ENCODE measurements at regions not wholly inside any gene's neighbourhood (a gene's known extent, or its start where the extent isn't known, plus 50 kb on each side); places are given as distances from the start of the nearest gene placed in this dataset.

GRCh38 chr11:57901278-57901677 is 122.4 kb upstream of the OR9Q1 start:
- ChIA-PET CTCF (no interaction called here), POLR2A (no interaction called here)
- Histone ChIP-seq H3K79me2 (ENCODE audit: control insufficient read depth, insufficient read depth, low read length) (no peaks in the 10 kb centered on the region), H3K4me2 (ENCODE audit: insufficient read depth, low read length) (no peak overlapping the region), H3K9me1 (replicated peaks; ENCODE audit: control insufficient read depth, extremely low read depth, insufficient read depth, low read length) (no peaks in the 10 kb centered on the region), H3K9ac (replicated peaks; ENCODE audit: extremely low read depth, insufficient read depth, low read length) (no peak overlapping the region), H3K27ac (ENCODE audit: insufficient read depth, low read depth, low read length) (no peak overlapping the region), H4K20me1 (replicated peaks; ENCODE audit: control insufficient read depth, extremely low read depth, insufficient read depth, low read length) (no peaks in the 10 kb centered on the region), H3K27me3 (ENCODE audit: control insufficient read depth in 2 of 2, insufficient read depth in 2 of 2, low read length in 2 of 2) (peaks cover 0 to 2% of the 10 kb centered on the region in 2 experiments), H3K4me3 (replicated peaks in 1 of 3; ENCODE audit: insufficient read depth in 1 of 3, low read depth in 1 of 3, low read length in 3 of 3) (no peak overlapping the region), H3K4me1 (ENCODE audit: control insufficient read depth, extremely low read depth, insufficient read depth, low read length) (no peaks in the 10 kb centered on the region), H2AFZ (ENCODE audit: low read depth, low read length) (no peak overlapping the region), H3K9me3 (replicated peaks; ENCODE audit: control insufficient read depth, insufficient read depth, low read length) (no peaks in the 10 kb centered on the region), H3K36me3 (ENCODE audit: control insufficient read depth in 2 of 2, extremely low read depth in 1 of 2, insufficient read depth in 2 of 2, low read length in 2 of 2) (no peaks in the 10 kb centered on the region)
- DNase-seq (ENCODE audit: low read depth, low spot score) (no peak), FAIRE-seq (no peak)
- TF ChIP-seq GATA2 (IDR thresholded peaks at IDR 0.05; ENCODE audit: insufficient read depth, insufficient read length, low read depth, low read length): no peak
- no peak for TF ChIP-seq CTCF (IDR thresholded peaks at IDR 0.05; ENCODE audit: extremely low read depth in 1 of 2, insufficient read depth in 1 of 2, low read depth in 1 of 2, low read length in 2 of 2)
- no peak for TF ChIP-seq POLR2AphosphoS5 (IDR thresholded peaks at IDR 0.05; ENCODE audit: insufficient read depth, low read depth, low read length)
- no peak for TF ChIP-seq POLR2A (IDR thresholded peaks at IDR 0.05; ENCODE audit: low read depth, low read length)
- no peak for TF ChIP-seq FOS (IDR thresholded peaks at IDR 0.05; ENCODE audit: borderline replicate concordance, insufficient read depth, low read length)
- TF ChIP-seq JUN (IDR thresholded peaks at IDR 0.05; ENCODE audit: borderline replicate concordance, insufficient read depth, insufficient read length, low read depth): no peak
- TF ChIP-seq MYC (IDR thresholded peaks at IDR 0.05; ENCODE audit: low read depth, low read length): no peak
- no peak for TF ChIP-seq MAX (IDR thresholded peaks at IDR 0.05; ENCODE audit: insufficient read depth, insufficient read length)
- TF ChIP-seq EZH2 (IDR thresholded peaks at IDR 0.05; ENCODE audit: borderline replicate concordance, low read depth, low read length, severe bottlenecking): no peak
- no TSS peak for BruUV-seq (replicated peaks)
- intact Hi-C loops (cut with micrococcal nuclease) (no loop called here), dilution Hi-C loops (cut with MboI; ENCODE audit: extremely low pct_ligation_motif_present, low sequenced_read_pairs) (no loop called here)
